ENCODE measurements at regions not wholly inside any gene's neighbourhood (a gene's known extent, or its start where the extent isn't known, plus 50 kb on each side); places are given as distances from the start of the nearest gene placed in this dataset.

DNA sequence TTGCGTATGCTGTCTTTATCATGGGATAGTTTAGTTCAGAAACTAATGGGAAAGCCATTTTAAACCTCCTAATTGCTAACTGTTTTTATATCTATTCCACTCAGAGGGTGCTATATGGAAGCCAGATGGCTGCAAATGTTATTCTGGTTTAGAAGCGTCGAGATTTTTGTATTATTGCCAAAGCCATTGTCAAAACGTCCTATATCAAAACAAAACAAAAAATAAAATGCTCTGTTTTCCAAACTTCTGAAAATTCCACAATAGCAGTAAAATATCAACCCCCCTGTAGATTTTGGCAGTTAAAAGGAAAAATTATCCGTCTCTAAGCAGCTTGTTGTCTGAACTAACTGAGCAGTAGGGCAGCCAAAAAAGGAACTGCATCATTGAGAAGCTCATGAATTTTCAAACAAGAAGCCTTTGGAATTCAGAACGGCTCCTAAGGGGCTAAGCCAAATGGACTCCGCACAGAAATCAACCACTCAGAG lies 195.4 kb upstream of the CWC22 start:
- TF ChIP-seq, protein P1, sequence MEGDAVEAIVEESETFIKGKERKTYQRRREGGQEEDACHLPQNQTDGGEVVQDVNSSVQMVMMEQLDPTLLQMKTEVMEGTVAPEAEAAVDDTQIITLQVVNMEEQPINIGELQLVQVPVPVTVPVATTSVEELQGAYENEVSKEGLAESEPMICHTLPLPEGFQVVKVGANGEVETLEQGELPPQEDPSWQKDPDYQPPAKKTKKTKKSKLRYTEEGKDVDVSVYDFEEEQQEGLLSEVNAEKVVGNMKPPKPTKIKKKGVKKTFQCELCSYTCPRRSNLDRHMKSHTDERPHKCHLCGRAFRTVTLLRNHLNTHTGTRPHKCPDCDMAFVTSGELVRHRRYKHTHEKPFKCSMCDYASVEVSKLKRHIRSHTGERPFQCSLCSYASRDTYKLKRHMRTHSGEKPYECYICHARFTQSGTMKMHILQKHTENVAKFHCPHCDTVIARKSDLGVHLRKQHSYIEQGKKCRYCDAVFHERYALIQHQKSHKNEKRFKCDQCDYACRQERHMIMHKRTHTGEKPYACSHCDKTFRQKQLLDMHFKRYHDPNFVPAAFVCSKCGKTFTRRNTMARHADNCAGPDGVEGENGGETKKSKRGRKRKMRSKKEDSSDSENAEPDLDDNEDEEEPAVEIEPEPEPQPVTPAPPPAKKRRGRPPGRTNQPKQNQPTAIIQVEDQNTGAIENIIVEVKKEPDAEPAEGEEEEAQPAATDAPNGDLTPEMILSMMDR (IDR thresholded peaks at IDR 0.05; ENCODE audit: insufficient read depth, low read length): no peak
- no peak for TF ChIP-seq POLR2AphosphoS5 (IDR thresholded peaks at IDR 0.05; ENCODE audit: low read depth)
- TF ChIP-seq GABPA (IDR thresholded peaks at IDR 0.05; ENCODE audit: low read depth): no peak
- no peak for TF ChIP-seq SPI1 (IDR thresholded peaks at IDR 0.05; ENCODE audit: borderline replicate concordance, low read depth)
- TF ChIP-seq, protein P2, sequence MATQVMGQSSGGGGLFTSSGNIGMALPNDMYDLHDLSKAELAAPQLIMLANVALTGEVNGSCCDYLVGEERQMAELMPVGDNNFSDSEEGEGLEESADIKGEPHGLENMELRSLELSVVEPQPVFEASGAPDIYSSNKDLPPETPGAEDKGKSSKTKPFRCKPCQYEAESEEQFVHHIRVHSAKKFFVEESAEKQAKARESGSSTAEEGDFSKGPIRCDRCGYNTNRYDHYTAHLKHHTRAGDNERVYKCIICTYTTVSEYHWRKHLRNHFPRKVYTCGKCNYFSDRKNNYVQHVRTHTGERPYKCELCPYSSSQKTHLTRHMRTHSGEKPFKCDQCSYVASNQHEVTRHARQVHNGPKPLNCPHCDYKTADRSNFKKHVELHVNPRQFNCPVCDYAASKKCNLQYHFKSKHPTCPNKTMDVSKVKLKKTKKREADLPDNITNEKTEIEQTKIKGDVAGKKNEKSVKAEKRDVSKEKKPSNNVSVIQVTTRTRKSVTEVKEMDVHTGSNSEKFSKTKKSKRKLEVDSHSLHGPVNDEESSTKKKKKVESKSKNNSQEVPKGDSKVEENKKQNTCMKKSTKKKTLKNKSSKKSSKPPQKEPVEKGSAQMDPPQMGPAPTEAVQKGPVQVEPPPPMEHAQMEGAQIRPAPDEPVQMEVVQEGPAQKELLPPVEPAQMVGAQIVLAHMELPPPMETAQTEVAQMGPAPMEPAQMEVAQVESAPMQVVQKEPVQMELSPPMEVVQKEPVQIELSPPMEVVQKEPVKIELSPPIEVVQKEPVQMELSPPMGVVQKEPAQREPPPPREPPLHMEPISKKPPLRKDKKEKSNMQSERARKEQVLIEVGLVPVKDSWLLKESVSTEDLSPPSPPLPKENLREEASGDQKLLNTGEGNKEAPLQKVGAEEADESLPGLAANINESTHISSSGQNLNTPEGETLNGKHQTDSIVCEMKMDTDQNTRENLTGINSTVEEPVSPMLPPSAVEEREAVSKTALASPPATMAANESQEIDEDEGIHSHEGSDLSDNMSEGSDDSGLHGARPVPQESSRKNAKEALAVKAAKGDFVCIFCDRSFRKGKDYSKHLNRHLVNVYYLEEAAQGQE (IDR thresholded peaks at IDR 0.05; ENCODE audit: insufficient replicate concordance, low read depth): no peak
